Loucy (cell line): ENCODE measurements at regions not wholly inside any gene's neighbourhood (a gene's known extent, or its start where the extent isn't known, plus 50 kb on each side); places are given as distances from the start of the nearest gene placed in this dataset.

Source experiments
- H2AFZ ChIP-seq: fragments of 200-600 bp; sonication (generic); 2 replicates; pipeline ENCODE4 v1.6.0; 2016; ENCODE audit warnings: antibody characterized with exemption, mild to moderate bottlenecking, low read length, moderate library complexity
- H3F3A ChIP-seq: fragments of 200-600 bp; 2 replicates; pipeline ENCODE4 v1.6.0; 2016; ENCODE audit warnings: antibody characterized with exemption, low read depth, mild to moderate bottlenecking
- H3K27me3 ChIP-seq: fragments of 200-600 bp; sonication (generic); 2 replicates; pipeline ENCODE4 v1.6.1; 2014; ENCODE audit warnings: low read length, mild to moderate bottlenecking; ENCODE audit not compliant: insufficient read depth, poor library complexity, severe bottlenecking
- H3K36me3 ChIP-seq: fragments of 200-600 bp; sonication (generic); 2 replicates; pipeline ENCODE4 v1.6.1; 2016; ENCODE audit warnings: low read length; ENCODE audit not compliant: insufficient read depth
- H3K4me1 ChIP-seq: fragments of 200-600 bp; sonication (generic); 2 replicates; pipeline ENCODE4 v1.5.1; 2014; ENCODE audit warnings: low read length, mild to moderate bottlenecking; ENCODE audit not compliant: insufficient read depth, poor library complexity, severe bottlenecking
- H3K4me2 ChIP-seq: fragments of 200-600 bp; sonication (generic); 2 replicates; pipeline ENCODE4 v1.6.0; 2014; ENCODE audit warnings: antibody characterized with exemption, low read length, low read depth, mild to moderate bottlenecking; ENCODE audit not compliant: poor library complexity, severe bottlenecking
- H3K4me3 ChIP-seq: fragments of 200-600 bp; sonication (generic); 2 replicates; pipeline ENCODE4 v1.5.1; 2014; ENCODE audit warnings: low read length, mild to moderate bottlenecking, mixed read lengths; ENCODE audit not compliant: poor library complexity, severe bottlenecking
- H3K79me2 ChIP-seq: fragments of 200-600 bp; sonication (generic); 2 replicates; pipeline ENCODE4 v1.6.1; 2014; ENCODE audit warnings: low read length; ENCODE audit not compliant: insufficient read depth
- H3K9ac ChIP-seq: fragments of 200-600 bp; sonication (generic); 2 replicates; pipeline ENCODE4 v1.6.0; 2014; ENCODE audit warnings: mild to moderate bottlenecking, low read depth, low read length, moderate library complexity; ENCODE audit not compliant: poor library complexity, severe bottlenecking
- H3K9me2 ChIP-seq: fragments of 200-600 bp; sonication (generic); replicated peaks from 2 replicates; pipeline ENCODE4 v1.6.1; 2016; ENCODE audit warnings: low read depth, low read length, mixed read lengths
- H3K9me3 ChIP-seq: fragments of 200-600 bp; sonication (generic); 2 replicates; pipeline ENCODE4 v1.6.1; 2014; ENCODE audit warnings: mild to moderate bottlenecking, antibody characterized with exemption, low read length, low read depth; ENCODE audit not compliant: insufficient read depth
- H4K20me1 ChIP-seq: fragments of 200-600 bp; sonication (generic); 2 replicates; pipeline ENCODE4 v1.6.0; 2014; ENCODE audit warnings: antibody characterized with exemption, low read length, mild to moderate bottlenecking; ENCODE audit not compliant: insufficient read depth, poor library complexity, severe bottlenecking
- CTCF ChIP-seq: fragments of 200-600 bp; sonication (generic); conservative IDR thresholded peaks from 2 replicates; pipeline ENCODE4 v1.5.1; 2014; ENCODE audit warnings: mild to moderate bottlenecking, antibody characterized with exemption, low read length
- EZH2phosphoT487 ChIP-seq: fragments of 200-600 bp; IDR thresholded peaks from 2 replicates; pipeline ENCODE4 v1.6.1; 2018; ENCODE audit warnings: antibody characterized with exemption, mild to moderate bottlenecking, moderate library complexity, borderline replicate concordance

GRCh38 chr3:159832024-159832423 is 156.6 kb upstream of the IL12A start:
- Histone ChIP-seq H3K79me2 (no peaks in the 10 kb centered on the region), H3K4me3 (no peak overlapping the region), H3K27me3 (no peaks in the 10 kb centered on the region), H3K9ac (no peak overlapping the region), H4K20me1 (no peaks in the 10 kb centered on the region), H3K4me2 (no peak overlapping the region), H3K4me1 (no peaks in the 10 kb centered on the region), H2AFZ (no peak overlapping the region), H3K36me3 (no peaks in the 10 kb centered on the region), H3K9me3 (no peaks in the 10 kb centered on the region), H3K9me2 (no peaks in the 10 kb centered on the region), H3F3A (no peaks in the 10 kb centered on the region)
- TF ChIP-seq EZH2phosphoT487 = no peak
- TF ChIP-seq CTCF = no peak

- H3F3A ChIP-seq = no peaks in the 10 kb centered on the region
- no peak overlapping the region for H2AFZ ChIP-seq
- H3K27me3 ChIP-seq = no peaks in the 10 kb centered on the region
- TF ChIP-seq EZH2phosphoT487 = no peak
- no peak for TF ChIP-seq CTCF
- no peak overlapping the region for H3K4me2 ChIP-seq
- no peak overlapping the region for H3K9ac ChIP-seq
- H4K20me1 ChIP-seq = no peaks in the 10 kb centered on the region
- no peaks in the 10 kb centered on the region for H3K4me1 ChIP-seq
- no peaks in the 10 kb centered on the region for H3K9me3 ChIP-seq
- H3K36me3 ChIP-seq = no peaks in the 10 kb centered on the region
- H3K9me2 ChIP-seq = no peaks in the 10 kb centered on the region
- H3K4me3 ChIP-seq = no peak overlapping the region
- no peaks in the 10 kb centered on the region for H3K79me2 ChIP-seq
Measured at GRCh38 chr3:159835126-159835525, 153.5 kb upstream of the IL12A start.

- H3K9ac ChIP-seq = no peak overlapping the region
- no peaks in the 10 kb centered on the region for H3K27me3 ChIP-seq
- no peaks in the 10 kb centered on the region for H3K4me1 ChIP-seq
- H3K4me3 ChIP-seq = no peak overlapping the region
- no peaks in the 10 kb centered on the region for H4K20me1 ChIP-seq
- no peaks in the 10 kb centered on the region for H3F3A ChIP-seq
- H3K4me2 ChIP-seq = no peak overlapping the region
- TF ChIP-seq EZH2phosphoT487 (no peak), CTCF (no peak)
- H3K9me3 ChIP-seq = no peaks in the 10 kb centered on the region
- H3K9me2 ChIP-seq = no peaks in the 10 kb centered on the region
- H2AFZ ChIP-seq = no peak overlapping the region
- H3K79me2 ChIP-seq = no peaks in the 10 kb centered on the region
- H3K36me3 ChIP-seq = no peaks in the 10 kb centered on the region
Measured at GRCh38 chr3:159837725-159838124, 150.9 kb upstream of the IL12A start.
